ENCODE measurements at regions not wholly inside any gene's neighbourhood (a gene's known extent, or its start where the extent isn't known, plus 50 kb on each side); places are given as distances from the start of the nearest gene placed in this dataset.

DNA sequence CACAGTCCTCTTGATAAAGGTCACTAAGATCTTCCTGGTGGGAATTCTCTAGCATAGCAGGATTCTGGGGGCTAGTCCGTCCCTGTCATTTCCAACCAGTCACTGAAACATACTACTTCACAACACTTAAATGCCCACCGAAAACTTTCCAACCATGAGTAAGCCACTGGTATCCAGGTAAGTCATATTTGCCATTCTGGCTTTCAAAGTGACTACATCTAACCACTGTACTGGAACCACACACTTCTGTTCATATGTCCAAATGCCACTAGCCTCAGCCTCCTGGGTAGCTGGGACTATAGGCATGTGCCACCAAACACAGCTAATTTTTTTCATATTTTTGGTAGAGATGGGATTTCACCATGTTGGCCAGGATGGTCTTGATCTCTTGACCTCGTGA lies 64.3 kb upstream of the VANGL1 start:
- FAIRE-seq (no peak), DNase-seq (ENCODE audit: extremely low spot score, insufficient read length, low read depth) (no peak)

DNA sequence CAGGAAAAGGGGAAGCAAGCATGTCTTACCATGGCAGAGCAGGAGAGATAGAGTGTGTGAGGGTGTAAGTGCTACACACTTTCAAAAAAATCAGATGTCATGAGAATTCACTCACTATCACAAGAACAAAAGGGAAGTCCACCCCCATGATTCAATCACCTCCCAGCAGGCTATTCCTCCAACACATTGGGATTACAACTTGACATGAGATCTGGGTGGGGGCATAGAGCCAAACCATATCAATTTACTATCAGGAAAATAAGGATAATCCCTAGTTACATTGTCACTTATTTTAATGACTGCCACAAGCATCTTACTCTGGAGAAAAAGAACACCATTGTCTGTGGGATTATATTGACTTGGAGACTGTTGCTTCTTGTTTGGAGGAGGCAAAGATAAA lies 66.1 kb upstream of the VANGL1 start:
- FAIRE-seq (no peak), DNase-seq (ENCODE audit: extremely low spot score, insufficient read length, low read depth) (no peak)

DNA sequence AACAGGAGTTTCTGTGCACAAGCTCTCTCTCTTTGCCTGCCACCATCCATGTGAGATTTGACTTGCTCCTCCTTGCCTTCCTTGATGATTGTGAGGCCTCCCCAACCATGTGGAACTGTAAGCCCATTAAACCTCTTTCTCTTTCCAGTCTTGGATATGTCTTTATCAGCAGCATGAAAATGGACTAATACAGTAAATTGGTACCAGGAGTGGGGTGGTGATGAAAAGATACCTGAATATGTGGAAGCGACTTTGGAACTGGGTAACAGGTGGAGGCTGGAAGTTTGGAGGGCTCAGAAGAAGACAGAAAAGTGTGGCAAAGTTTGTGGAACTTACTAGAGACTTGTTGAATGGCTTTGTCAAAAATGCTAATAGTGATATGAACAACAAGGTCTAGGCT lies 69.1 kb upstream of the VANGL1 start:
- DNase-seq (ENCODE audit: extremely low spot score, insufficient read length, low read depth): no peak
- no peak for FAIRE-seq

DNA sequence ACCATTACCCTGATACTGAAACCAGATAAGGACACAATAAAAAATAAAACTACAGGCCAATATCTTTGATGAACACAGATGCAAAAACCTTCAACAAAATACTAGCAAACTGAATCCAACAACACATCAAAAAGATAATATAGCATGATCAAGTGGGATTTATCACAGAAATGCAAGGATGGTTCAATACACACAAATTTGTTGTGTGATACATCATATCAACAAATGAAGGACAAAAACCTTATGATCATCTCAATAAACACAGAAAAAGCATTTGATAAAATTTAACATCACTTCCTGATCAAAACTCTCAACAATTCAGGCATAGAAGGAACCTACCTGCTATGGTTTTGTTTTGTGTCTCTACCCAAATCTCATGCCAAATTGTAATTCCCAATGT lies 74.3 kb upstream of the VANGL1 start:
- DNase-seq (ENCODE audit: extremely low spot score, insufficient read length, low read depth): no peak
- FAIRE-seq: no peak

DNA sequence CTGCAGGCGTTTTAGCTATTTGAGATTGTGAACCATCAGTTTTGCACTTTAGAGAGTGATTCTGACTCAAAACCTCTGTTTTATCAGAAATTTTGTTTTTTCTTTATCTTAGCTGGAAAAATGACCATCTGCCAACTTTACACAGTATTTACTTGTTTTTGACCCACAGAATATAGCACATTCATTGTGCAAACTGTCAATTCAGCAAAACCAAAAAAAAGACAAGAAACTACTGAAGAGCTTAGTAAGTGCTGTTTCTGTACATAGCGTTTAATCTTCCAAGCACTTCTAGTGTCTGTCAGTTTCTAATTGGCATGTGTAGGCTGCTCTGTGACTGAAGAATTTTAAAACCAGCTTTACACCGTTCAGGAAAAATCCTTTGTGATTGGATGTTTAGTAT lies 76.0 kb upstream of the VANGL1 start:
- DNase-seq (ENCODE audit: extremely low spot score, insufficient read length, low read depth) (no peak), FAIRE-seq (no peak)

DNA sequence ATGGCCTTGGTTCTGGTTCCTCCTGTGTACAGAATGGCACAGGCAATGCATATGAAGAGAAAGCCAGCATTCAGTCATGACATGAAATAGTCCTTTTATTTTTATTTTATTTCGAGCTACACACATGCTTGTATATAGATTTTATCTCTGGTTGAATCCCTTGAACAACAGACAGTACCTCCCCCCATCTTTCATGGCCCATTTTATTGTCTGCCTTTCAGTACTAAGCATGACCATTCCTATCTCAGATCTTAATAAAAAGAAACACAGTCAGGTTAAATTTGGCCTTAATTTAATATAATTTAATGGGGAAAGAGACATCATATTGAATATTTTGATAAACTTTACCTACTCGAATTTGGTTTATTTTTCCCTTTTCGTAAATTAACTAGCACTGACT lies 76.4 kb upstream of the VANGL1 start:
- FAIRE-seq: no peak

DNA sequence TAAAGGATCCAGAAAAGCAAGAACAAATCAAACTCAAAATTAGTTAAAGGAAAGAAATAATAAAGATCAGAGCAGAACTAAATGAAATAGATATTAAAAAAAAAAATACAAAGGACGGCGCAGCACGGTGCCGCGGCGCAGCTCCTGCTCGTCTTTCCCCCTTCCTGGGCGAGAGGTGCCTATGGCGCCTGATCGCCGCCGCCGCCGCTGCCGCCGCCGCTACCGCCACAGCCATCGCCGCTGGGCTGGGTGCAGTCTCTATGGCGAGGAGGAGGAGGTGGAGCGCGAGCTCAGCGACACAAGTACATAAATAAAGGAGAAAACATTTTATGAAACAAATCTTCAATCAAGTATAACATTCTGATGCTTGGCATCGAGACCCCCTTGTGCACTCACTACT lies 77.6 kb upstream of the VANGL1 start:
- FAIRE-seq (no peak), DNase-seq (ENCODE audit: extremely low spot score, insufficient read length, low read depth) (no peak)

More for the DNA sequence above, 76.4 kb upstream of the VANGL1 start:
- no peak for DNase-seq (ENCODE audit: extremely low spot score, insufficient read length, low read depth)

DNA sequence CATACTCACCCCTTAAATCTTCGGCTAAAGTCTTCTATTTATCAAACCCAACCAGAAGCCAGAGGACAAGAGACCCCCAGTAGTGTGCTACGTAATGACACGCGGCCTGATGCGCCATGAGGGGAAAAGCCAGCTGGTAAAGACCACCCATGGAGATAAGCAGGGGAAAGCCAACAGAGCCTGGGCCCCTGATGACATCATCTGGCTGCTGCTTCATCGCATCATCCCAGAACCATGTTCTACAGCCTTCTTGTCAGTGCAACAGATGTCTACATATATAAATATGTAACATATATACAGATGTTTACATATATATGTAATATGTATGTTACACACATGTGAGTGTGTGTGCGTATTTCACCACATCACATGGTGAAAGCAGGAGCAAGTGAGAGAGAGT lies 81.7 kb upstream of the VANGL1 start:
- FAIRE-seq (no peak), DNase-seq (ENCODE audit: extremely low spot score, insufficient read length, low read depth) (no peak)

DNA sequence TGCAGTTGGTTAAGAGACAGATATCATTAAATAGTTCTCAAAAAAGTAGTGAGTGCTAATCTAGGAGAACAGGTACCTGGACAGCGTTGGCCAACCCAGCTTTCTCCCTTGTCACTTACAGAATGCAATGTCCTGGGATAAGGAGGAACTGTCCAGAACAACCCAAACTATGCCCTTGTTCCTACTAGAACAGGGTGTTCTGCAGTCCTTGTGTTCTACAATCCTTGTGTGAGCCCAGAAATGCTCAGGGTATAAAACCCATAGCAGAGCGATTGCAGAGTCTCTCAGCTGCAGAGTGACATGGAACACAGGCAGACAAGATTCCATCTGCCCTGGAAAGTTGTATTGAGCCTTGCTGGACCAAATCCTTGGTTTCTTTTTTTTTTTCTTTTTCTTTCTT lies 83.5 kb upstream of the VANGL1 start:
- DNase-seq (ENCODE audit: extremely low spot score, insufficient read length, low read depth) (no peak), FAIRE-seq (no peak)

DNA sequence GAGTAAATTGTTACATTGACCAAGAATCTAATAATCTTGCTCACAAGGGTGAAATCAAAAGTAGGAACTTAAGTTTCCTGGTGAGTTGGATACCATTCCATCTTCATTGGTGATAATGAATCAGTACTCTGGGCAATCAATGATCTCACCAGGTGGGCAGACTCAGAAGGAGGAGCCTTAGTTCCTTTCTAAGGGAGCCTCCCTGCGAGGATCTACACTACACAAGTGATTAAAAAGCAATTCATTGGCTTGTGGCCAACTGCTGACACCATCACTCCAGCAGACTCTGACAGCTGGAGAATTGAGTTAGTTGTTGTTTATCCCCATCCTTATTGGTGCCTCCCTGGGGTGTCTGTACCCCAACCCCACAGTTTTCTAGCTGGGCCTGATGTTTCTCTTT lies 84.1 kb upstream of the VANGL1 start:
- DNase-seq (ENCODE audit: extremely low spot score, insufficient read length, low read depth): no peak
- FAIRE-seq: no peak

DNA sequence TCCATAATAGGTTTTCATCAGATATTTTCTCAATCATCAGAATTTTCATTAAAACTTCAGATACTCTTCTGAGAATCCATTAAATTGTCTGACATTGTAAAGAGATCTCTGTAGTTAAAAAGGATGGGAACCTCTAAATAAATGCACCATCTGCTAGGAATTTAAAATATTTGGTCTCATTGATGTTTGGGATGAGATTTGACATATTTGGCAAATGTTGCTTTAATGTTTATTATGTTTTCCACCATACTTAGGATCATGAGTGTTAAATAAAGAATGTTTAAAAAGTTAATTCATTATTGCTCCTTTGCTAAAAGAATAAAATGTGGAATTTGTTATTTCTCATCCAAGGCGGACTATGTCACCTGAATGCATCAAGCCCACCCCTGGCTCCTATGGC lies 85.5 kb upstream of the VANGL1 start:
- DNase-seq (ENCODE audit: extremely low spot score, insufficient read length, low read depth) (no peak), FAIRE-seq (no peak)

DNA sequence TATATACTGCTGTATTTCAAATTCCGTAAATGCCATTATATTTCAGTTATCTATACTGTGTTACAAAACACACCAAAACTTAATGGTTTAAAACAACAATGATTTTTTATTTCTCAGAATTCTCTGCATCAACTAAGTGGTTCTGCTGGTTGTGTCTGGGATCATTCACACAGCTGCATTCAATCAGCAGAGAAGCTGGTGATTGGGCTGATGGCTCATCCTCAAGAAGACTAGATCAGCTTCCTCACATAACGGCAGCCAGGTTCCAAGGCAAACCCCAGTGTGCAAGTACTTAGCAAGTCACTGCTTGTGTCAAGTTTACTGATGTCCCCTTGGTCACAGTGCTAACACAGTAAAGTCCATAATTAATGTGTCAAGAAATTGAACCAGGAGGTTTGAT lies 86.3 kb upstream of the VANGL1 start:
- DNase-seq (ENCODE audit: extremely low spot score, insufficient read length, low read depth) (no peak), FAIRE-seq (no peak)

DNA sequence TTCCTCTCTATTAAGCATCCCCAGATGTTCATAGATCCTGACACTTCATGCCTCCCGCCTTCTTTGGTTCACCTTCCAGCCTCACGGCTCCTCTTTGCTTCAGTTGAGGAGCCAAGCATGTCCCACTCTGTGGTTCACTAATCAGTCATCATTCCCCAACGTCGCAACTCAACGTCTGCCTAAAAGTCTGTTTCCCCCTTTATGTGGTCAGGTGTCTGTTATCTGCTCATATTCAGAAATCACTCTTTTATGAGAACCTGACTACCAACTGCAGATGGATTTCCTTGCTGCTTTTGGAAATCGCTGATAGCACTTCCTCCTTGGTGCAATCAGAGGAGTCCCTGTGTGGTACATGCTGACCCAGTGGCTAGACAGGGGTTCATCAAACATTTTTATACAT lies 94.1 kb upstream of the VANGL1 start:
- FAIRE-seq: no peak
- DNase-seq (ENCODE audit: extremely low spot score, insufficient read length, low read depth): no peak

DNA sequence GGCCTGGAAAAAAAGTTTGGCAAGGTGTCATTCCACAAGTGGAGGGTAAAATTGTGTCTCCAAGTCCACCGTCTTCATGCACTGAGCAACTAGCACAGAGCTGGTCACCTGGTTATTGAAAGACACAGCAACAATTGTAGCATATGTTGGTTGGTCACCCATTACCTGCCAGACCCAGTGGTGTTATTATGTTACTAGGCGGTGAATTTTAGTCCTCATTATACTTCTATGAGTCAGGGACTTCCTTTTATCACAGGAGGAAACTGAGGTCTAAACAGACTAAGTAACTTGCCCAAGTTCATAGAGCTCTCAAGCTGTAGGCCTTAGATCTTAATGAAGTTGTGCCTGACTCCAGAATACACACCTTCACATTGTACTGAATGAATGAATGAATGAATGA lies 94.9 kb upstream of the VANGL1 start:
- no peak for FAIRE-seq
- DNase-seq (ENCODE audit: extremely low spot score, insufficient read length, low read depth): no peak

DNA sequence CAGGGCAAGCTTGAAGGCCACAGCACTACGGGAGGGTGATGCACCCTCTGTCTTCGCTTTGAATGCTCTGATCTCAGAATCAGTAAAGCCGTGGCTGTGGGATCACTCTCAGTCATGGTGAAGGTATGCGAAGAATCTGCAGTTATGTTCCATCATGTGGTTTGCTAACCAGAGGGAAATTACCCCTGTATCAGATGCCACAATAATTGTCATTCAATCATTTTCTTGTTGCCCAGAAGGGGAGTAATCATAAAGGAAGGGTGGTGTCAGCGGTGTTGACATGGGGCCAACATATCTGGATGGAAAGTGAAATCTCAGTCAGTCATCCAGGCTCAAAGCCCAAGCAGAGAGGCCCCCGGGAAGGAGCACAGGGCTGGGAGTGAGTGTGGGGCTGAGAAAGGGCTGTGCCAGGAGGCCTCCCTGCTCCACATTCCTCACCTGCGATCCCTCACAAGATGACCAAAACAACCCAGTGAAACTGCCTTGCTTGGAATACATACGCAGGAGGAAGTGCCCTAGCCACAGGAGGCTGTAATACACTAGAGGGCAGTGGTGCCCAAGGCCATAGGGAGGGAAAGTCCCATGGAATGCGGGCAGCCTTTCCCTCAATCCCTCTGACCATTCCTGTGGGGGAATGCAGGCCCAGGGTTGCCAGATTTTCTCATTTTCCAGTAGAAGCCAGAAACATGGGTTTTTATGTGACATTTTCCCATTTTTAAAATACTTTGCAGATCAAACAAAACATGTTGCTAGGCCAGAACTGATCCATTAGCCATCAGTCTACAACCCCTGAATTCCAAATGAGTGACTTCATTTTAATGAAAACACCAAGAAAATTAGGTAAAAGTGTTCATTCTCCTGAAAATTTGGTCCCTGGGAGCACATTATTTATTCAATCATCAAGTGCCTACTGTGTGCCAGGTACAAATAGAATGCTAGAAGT lies 95.7 kb upstream of the VANGL1 start:
- FAIRE-seq (no peak), DNase-seq (ENCODE audit: extremely low spot score, insufficient read length, low read depth) (no peak)

DNA sequence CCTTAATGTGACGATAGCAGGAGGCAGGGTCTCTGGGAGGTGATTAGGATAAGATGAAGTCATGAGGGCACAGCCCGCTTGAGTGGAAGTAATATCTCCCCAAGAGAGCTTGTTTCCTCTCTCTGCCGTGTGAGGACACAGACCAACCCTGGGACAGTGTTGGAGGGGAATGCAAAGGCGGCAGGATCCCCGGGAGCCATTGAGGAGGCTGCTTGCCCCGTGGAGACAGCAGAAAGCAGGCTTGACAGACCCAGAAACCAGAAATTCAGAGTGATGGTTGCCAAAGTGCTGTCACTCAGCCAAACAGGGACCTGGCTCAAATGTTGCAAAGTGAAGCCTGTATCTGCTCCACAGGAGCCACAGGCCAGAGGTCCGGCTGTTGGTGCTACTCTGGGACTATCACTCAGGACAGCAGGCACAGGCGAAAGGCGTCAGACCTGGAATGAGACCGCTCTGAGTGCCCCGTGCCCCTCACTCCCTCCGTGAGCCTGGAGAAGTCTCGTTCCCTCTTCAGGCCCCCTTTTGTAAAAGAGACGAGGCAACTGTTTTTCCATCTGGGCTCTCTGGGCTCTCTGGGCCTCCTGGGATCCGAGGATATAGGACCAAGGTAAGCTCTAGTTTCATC lies 96.6 kb upstream of the VANGL1 start:
- FAIRE-seq (no peak), DNase-seq (ENCODE audit: extremely low spot score, insufficient read length, low read depth) (no peak)

DNA sequence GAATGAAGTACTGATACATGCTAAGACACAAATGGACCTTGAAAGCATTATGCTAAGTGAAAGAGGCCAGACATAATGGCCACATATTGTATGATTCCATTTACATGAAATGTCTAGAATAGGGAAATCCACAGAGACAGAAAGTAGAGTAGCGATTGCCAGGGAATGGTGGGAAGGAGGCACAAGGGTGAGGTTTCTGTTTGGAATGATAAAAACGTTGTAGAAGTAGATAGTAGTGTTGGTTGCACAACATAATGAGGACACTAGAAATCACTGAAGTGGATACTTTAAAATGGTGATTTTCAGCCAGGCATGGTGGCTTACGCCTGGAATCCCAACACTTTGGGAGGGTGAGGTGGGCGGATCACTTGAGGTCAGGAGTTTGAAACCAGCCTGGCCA lies 97.6 kb upstream of the VANGL1 start:
- FAIRE-seq (no peak), DNase-seq (ENCODE audit: extremely low spot score, insufficient read length, low read depth) (no peak)

DNA sequence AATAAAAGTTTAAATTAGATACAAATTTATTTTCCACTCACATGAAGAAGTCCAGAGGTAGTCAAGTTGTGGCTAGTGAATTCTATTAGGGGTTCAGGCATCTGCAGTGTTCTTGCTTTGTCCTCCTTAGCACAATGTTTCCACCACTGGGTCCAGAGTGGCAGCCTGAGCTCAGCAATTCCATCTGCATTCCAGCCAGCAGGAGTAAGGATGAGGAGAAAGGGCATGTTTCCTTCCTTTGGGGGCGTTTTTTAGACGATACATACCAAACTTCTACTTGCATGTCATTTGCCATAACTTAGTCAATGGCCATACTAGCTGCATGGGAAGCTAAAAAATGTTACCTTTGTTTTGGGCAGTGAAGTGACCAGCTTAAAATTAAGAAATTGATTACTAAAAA lies 98.5 kb upstream of the VANGL1 start:
- no peak for FAIRE-seq
- DNase-seq (ENCODE audit: extremely low spot score, insufficient read length, low read depth): no peak

DNA sequence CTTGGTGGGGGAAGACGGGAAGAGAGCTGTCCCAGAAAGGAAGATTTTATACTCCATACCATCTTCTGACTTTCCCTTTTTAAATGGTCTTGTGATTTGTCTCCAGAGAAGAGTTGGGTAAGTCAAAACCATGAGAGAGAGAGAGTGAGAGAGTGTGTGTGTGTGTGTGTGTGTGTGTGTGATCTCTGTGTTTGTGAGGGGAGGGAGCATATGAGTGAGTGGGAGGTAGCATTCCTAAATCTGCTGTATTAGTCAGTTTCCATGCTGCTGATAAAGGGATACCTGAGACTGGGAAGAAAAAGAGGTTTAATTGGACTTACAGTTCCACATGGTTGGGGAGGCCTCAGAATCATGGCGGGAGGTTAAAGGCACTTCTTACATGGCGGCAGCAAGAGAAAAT lies 102.0 kb upstream of the VANGL1 start:
- DNase-seq (ENCODE audit: extremely low spot score, insufficient read length, low read depth) (no peak), FAIRE-seq (no peak)

DNA sequence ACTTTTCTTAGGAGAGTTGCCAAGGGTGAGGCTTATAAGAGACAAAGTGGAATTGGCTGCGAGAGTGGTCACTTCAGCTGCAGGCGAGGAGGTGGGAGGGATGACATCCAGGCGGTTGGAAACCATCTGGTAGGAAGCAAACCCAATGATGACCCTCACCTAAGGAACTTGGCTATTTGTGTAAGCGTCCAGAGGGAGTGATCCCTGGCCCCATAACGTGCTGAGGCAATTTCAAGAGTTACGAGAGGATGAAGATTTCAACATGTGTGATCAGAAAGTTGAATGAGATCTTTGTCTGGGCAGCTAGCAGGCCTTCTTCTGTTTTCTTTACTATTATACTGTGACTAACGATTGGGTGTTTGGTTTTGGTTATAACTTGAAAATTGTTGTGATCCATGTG lies 102.7 kb upstream of the VANGL1 start:
- no peak for DNase-seq (ENCODE audit: extremely low spot score, insufficient read length, low read depth)
- no peak for FAIRE-seq

DNA sequence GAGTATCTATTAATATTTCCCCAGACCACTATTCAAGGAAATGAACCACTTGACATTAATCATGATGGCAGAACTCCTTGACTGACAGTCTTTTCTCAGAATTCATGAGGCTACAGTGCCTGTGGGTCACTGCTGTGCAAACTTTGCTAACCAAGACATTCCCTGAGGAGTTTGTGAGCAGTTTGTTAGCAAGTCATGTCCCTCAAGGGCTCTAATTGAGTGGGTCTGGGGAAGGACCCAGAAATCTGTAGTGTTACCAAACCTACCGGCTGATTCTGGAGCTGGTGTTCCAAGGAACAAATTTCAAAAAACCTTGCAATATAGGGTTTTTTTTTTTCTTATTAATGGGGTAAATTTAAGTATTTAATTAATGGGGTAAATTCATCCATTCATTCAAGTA lies 103.2 kb upstream of the VANGL1 start:
- FAIRE-seq (no peak), DNase-seq (ENCODE audit: extremely low spot score, insufficient read length, low read depth) (no peak)

DNA sequence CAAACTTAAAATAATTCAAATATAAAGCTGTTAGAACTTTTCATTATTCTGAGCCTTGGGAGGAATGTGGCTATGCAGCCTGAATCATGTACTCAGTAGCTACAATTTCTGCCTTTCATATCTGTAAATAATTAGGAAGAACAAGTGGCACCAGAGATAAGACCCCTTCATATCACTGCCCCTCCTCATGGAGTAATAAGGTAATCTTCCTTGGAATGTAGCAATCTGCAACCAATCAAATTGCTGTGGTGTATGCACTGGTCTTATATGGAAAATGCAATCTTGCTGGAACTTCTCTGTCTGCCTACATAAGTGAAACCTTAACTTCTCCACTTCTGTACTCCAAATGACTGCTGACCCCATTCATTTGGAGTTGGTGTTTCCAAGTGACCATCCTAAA lies 104.4 kb upstream of the VANGL1 start:
- DNase-seq (ENCODE audit: extremely low spot score, insufficient read length, low read depth): no peak

More for the DNA sequence above, 104.4 kb upstream of the VANGL1 start:
- FAIRE-seq: no peak
